GM12874 (cell line): ENCODE measurements at regions not wholly inside any gene's neighbourhood (a gene's known extent, or its start where the extent isn't known, plus 50 kb on each side); places are given as distances from the start of the nearest gene placed in this dataset.
A peak's percentile ranks its signal among the peaks of the same experiment; 100 is the strongest.

Experiments
- CTCF ChIP-seq: IDR thresholded peaks from 2 replicates; pipeline ENCODE4 v1.5.1; 2011; ENCODE audit warnings: low read depth, mild to moderate bottlenecking, control low read depth, low read length, moderate library complexity; ENCODE audit not compliant: insufficient read depth

- TF ChIP-seq CTCF, result no peak
Measured at GRCh38 chr1:94345148-94345721, 73.0 kb upstream of the ABCD3 start.

GRCh38 chr1:94342416-94342815 lies 75.8 kb upstream of the ABCD3 start:
- TF ChIP-seq CTCF, result no peak

GRCh38 chr1:94339206-94339927 lies 78.8 kb upstream of the ABCD3 start:
- no peak for TF ChIP-seq CTCF

- TF ChIP-seq CTCF, result no peak
Measured at GRCh38 chr1:94336991-94337390, 81.2 kb upstream of the ABCD3 start.

GRCh38 chr1:94335950-94336349 lies 82.2 kb upstream of the ABCD3 start:
- TF ChIP-seq CTCF, result peak; percentile 48

GRCh38 chr1:94335447-94335846 lies 82.7 kb upstream of the ABCD3 start:
- TF ChIP-seq CTCF, result no peak

GRCh38 chr1:94334764-94335163 lies 83.4 kb upstream of the ABCD3 start:
- TF ChIP-seq CTCF, result no peak

GRCh38 chr1:94332952-94333351 lies 85.2 kb upstream of the ABCD3 start:
- TF ChIP-seq CTCF, result no peak
